B cell (primary cell): ENCODE measurements at regions not wholly inside any gene's neighbourhood (a gene's known extent, or its start where the extent isn't known, plus 50 kb on each side); places are given as distances from the start of the nearest gene placed in this dataset.

ENCODE experiments used
- ATAC-seq: fragments of 200-7000 bp; cut with Tn5 transposase; one replicate; pipeline ENCODE4 v1.10.0; 2021; ENCODE audit warnings: low read depth, mild to moderate bottlenecking, moderate number of reproducible peaks, moderate library complexity
- CTCF ChIA-PET: fragments of 350-600 bp; sonication (Branson Sonifier 250); formaldehyde crosslinking; loops from one replicate; lab custom pipeline; 2021; ENCODE audit warnings: antibody characterized with exemption, inconsistent platforms; lab: Charles Lee
- POLR2A ChIA-PET: fragments of 350-600 bp; sonication (Branson Sonifier 250); formaldehyde crosslinking; loops from one replicate; lab custom pipeline; 2021; ENCODE audit warnings: antibody characterized with exemption; lab: Charles Lee
- DNase-seq: peaks from one replicate; pipeline ENCODE4 v3.0.0; 2013
- H2AFZ ChIP-seq: 2 replicates; pipeline ENCODE4 v1.6.1; 2012; ENCODE audit warnings: mild to moderate bottlenecking, low read depth, low read length; ENCODE audit not compliant: insufficient read depth, poor library complexity, severe bottlenecking
- H3K27ac ChIP-seq, 2 donors: 1 replicate in 1 of 2; 2 replicates in 1 of 2; pipeline ENCODE4 v1.5.1; 2012 to 2013; ENCODE audit warnings: low read length in 2 of 2, mild to moderate bottlenecking in 2 of 2, moderate library complexity in 1 of 2
- H3K27me3 ChIP-seq, 4 experiments: fragments of 200-600 bp in 1 of 4; sonication (generic) in 1 of 4; replicated peaks in 1 of 4; 1 replicate in 2 of 4; 2 replicates in 2 of 4; pipeline versions ENCODE4 v1.6.1 to v1.7.0; 2013 to 2016; ENCODE audit warnings: low read length in 3 of 4, mild to moderate bottlenecking in 2 of 4, mixed read lengths in 1 of 4, moderate library complexity in 1 of 4; ENCODE audit not compliant: insufficient read depth in 4 of 4, control insufficient read depth in 3 of 4; ENCODE audit errors: control extremely low read depth in 1 of 4
- H3K36me3 ChIP-seq, 2 experiments: replicated peaks in 1 of 2; 1 replicate in 1 of 2; 2 replicates in 1 of 2; pipeline versions ENCODE4 v1.6.1 to v1.7.1; 2013; ENCODE audit warnings: low read length in 1 of 2; ENCODE audit not compliant: insufficient read depth in 2 of 2, control insufficient read depth in 1 of 2; ENCODE audit errors: control extremely low read depth in 1 of 2, extremely low read depth in 1 of 2
- H3K4me1 ChIP-seq, 2 donors: fragments of 200-600 bp in 1 of 2; sonication (generic) in 1 of 2; 1 replicate in 1 of 2; 2 replicates in 1 of 2; pipeline versions ENCODE4 v1.5.1 to v1.6.1; 2013 to 2017; ENCODE audit warnings: low read length in 2 of 2; ENCODE audit not compliant: control insufficient read depth in 2 of 2, insufficient read depth in 2 of 2
- H3K4me2 ChIP-seq: replicated peaks from 2 replicates; pipeline ENCODE3; 2012; ENCODE audit warnings: mild to moderate bottlenecking, low read depth, low read length; ENCODE audit not compliant: poor library complexity, severe bottlenecking
- H3K4me3 ChIP-seq, 5 experiments: fragments of 200-600 bp in 1 of 5; sonication (generic) in 1 of 5; 1 replicate in 3 of 5; 2 replicates in 2 of 5; pipeline versions ENCODE4 v1.5.1 to v1.7.0; 2011 to 2016; ENCODE audit warnings: low read length in 4 of 5, mild to moderate bottlenecking in 4 of 5, low read depth in 2 of 5, control low read depth in 1 of 5, moderate library complexity in 1 of 5; ENCODE audit not compliant: insufficient read depth in 1 of 5; ENCODE audit errors: control extremely low read depth in 1 of 5, extremely low read depth in 1 of 5
- H3K79me2 ChIP-seq: fragments of 200-600 bp; sonication (generic); one replicate; pipeline ENCODE4 v1.6.0; 2016; ENCODE audit warnings: low read length; ENCODE audit not compliant: control insufficient read depth, insufficient read depth
- H3K9ac ChIP-seq: fragments of 200-600 bp; sonication (generic); 2 replicates; pipeline ENCODE4 v1.6.1; 2017; ENCODE audit warnings: mild to moderate bottlenecking, low read length, moderate library complexity
- H3K9me3 ChIP-seq, 3 donors: one replicate each; pipeline versions ENCODE4 v1.6.1 to v1.7.1; 2013; ENCODE audit warnings: low read length in 2 of 3; ENCODE audit not compliant: control insufficient read depth in 2 of 3, insufficient read depth in 1 of 3; ENCODE audit errors: control extremely low read depth in 1 of 3
- H4K20me1 ChIP-seq: 2 replicates; pipeline ENCODE4 v1.6.0; 2012; ENCODE audit warnings: mild to moderate bottlenecking, low read length; ENCODE audit not compliant: insufficient read depth, control insufficient read depth, poor library complexity, severe bottlenecking
- H3K27ac Mint-ChIP-seq: one replicate; pipeline ENCODE4 v1.8.0; 2021; ENCODE audit warnings: mixed read lengths
- H3K27me3 Mint-ChIP-seq: one replicate; pipeline ENCODE4 v1.8.0; 2021; ENCODE audit warnings: mixed read lengths
- H3K4me1 Mint-ChIP-seq: one replicate; pipeline ENCODE4 v1.8.0; 2021; ENCODE audit warnings: mixed read lengths
- H3K4me3 Mint-ChIP-seq: one replicate; pipeline ENCODE4 v1.8.0; 2021; ENCODE audit warnings: mixed read lengths
- H3K9me3 Mint-ChIP-seq: one replicate; pipeline ENCODE4 v1.8.0; 2022; ENCODE audit warnings: mixed read lengths; ENCODE audit not compliant: insufficient read depth
- CTCF ChIP-seq: fragments of 200-600 bp; IDR thresholded peaks from one replicate; pipeline ENCODE4 v1.8.0; 2022; ENCODE audit warnings: antibody characterized with exemption, mild to moderate bottlenecking
- EZH2 ChIP-seq: IDR thresholded peaks from 2 replicates; pipeline ENCODE4 v1.6.1; 2012; ENCODE audit warnings: borderline replicate concordance, low read depth, mild to moderate bottlenecking, moderate library complexity, low read length; ENCODE audit not compliant: insufficient read depth, poor library complexity, severe bottlenecking
- WGBS: methylation state at CpG from one replicate; pipeline ENCODE4 v1.1.5; 2013; ENCODE audit warnings: missing lambda C conversion rate; ENCODE audit not compliant: insufficient coverage; 5-methylcytosine and 5-hydroxymethylcytosine counted together
- intact Hi-C: fragments of 100-400 bp; cut with micrococcal nuclease; formaldehyde crosslinking; loops from one replicate; pipeline ENCODE4 v1.10.0; 2022

GRCh38 chr7:12456506-12456905 is 52.8 kb upstream of the VWDE start:
- ATAC-seq, result no peak
- H3K4me1 ChIP-seq, result no peaks in the 10 kb centered on the region
- H3K9ac ChIP-seq, result no peak overlapping the region
- CTCF ChIA-PET, result no interaction called here
- H3K27ac Mint-ChIP-seq, result no peak overlapping the region
- DNase-seq, result no peak
- H3K27me3 ChIP-seq, result no peaks in the 10 kb centered on the region
- TF ChIP-seq EZH2, result no peak
- TF ChIP-seq CTCF, result no peak
- no peak overlapping the region for H3K4me3 ChIP-seq
- H2AFZ ChIP-seq, result no peak overlapping the region
- H3K9me3 ChIP-seq, result no peaks in the 10 kb centered on the region
- H3K4me1 Mint-ChIP-seq, result no peaks in the 10 kb centered on the region
- no peaks in the 10 kb centered on the region for H3K9me3 Mint-ChIP-seq
- H3K4me3 Mint-ChIP-seq, result no peak overlapping the region
- peaks cover 4% of the 10 kb centered on the region for H3K27me3 Mint-ChIP-seq
- no peak overlapping the region for H3K4me2 ChIP-seq
- WGBS, result 50% methylated on average over 1 of the region's 1 CpG
- no peaks in the 10 kb centered on the region for H3K79me2 ChIP-seq
- H4K20me1 ChIP-seq, result no peaks in the 10 kb centered on the region
- H3K36me3 ChIP-seq, result no peaks in the 10 kb centered on the region
- intact Hi-C loops, result no loop called here
- H3K27ac ChIP-seq, result no peak overlapping the region
- POLR2A ChIA-PET, result no interaction called here

- Histone ChIP-seq H3K27me3 (no peaks in the 10 kb centered on the region), H4K20me1 (no peaks in the 10 kb centered on the region), H3K4me2 (no peak overlapping the region), H2AFZ (no peak overlapping the region), H3K4me1 (no peaks in the 10 kb centered on the region), H3K36me3 (no peaks in the 10 kb centered on the region), H3K9ac (no peak overlapping the region), H3K27ac (no peak overlapping the region), H3K9me3 (no peaks in the 10 kb centered on the region), H3K4me3 (no peak overlapping the region), H3K79me2 (no peaks in the 10 kb centered on the region)
- peaks cover 3% of the 10 kb centered on the region for H3K9me3 Mint-ChIP-seq
- no peak overlapping the region for H3K4me3 Mint-ChIP-seq
- H3K27ac Mint-ChIP-seq, result no peak overlapping the region
- intact Hi-C loops, result no loop called here
- ATAC-seq, result no peak
- DNase-seq, result peak; percentile 5
- TF ChIP-seq CTCF (peak; percentile 61), EZH2 (no peak)
- H3K27me3 Mint-ChIP-seq, result peaks cover 4% of the 10 kb centered on the region
- H3K4me1 Mint-ChIP-seq, result no peaks in the 10 kb centered on the region
- POLR2A ChIA-PET, result no interaction called here
- CTCF ChIA-PET, result interaction anchor here (0.7 to 1.9 kb wide), 3 partner anchors 22 to 37 kb away, joined by 3 to 13 read pairs (median 4); no protein-coding TSS in a partner anchor
- no CpG with 5 or more reads among the region's 4 CpGs for WGBS
Measured at GRCh38 chr7:12458520-12459131, 55.0 kb upstream of the VWDE start.
